NCI-H774 (cell line): ENCODE measurements at regions not wholly inside any gene's neighbourhood (a gene's known extent, or its start where the extent isn't known, plus 50 kb on each side); places are given as distances from the start of the nearest gene placed in this dataset.
A peak's percentile ranks its signal among the peaks of the same experiment; 100 is the strongest.
"Not testable (repeated sequence)": the region's sequence is repeated elsewhere in the genome, so short reads cannot be mapped to it uniquely, and the experiment has no call there.

Experiments used
- DNase-seq: peaks from one replicate; lab custom pipeline; 2025; lab: John Stamatoyannopoulos, UW

DNA sequence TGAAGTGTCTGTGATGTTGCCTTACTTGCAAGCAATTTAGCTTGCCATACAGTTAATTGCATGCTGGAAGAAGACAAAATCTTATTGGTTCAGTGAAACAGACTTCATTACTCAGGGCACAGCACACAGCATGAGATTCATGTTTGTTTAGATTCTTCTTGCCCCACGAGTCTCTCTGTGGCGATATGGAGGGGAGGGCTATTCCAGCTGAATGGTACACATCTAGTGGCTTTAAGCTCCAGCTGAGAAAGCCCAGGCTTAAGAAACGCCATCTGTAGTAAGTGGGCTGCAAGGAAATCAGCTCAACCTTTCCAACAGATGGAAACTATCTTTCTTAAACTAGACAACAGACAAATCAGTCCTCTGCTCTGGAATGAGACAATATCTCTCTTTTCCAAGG, 1022.0 kb downstream of the NCAM2 start:
- no peak for DNase-seq

- DNase-seq = not testable (repeated sequence)
These were observed 1025.7 kb downstream of the NCAM2 start for GRCh38 chr21:22023896-22024295.

GRCh38 chr21:22044431-22044830, 1046.2 kb downstream of the NCAM2 start:
- no peak for DNase-seq

- DNase-seq = no peak
These were observed 1048.4 kb downstream of the NCAM2 start for GRCh38 chr21:22046576-22046975.

- DNase-seq = no peak
These were observed 1058.7 kb downstream of the NCAM2 start for GRCh38 chr21:22056904-22057303.

DNA sequence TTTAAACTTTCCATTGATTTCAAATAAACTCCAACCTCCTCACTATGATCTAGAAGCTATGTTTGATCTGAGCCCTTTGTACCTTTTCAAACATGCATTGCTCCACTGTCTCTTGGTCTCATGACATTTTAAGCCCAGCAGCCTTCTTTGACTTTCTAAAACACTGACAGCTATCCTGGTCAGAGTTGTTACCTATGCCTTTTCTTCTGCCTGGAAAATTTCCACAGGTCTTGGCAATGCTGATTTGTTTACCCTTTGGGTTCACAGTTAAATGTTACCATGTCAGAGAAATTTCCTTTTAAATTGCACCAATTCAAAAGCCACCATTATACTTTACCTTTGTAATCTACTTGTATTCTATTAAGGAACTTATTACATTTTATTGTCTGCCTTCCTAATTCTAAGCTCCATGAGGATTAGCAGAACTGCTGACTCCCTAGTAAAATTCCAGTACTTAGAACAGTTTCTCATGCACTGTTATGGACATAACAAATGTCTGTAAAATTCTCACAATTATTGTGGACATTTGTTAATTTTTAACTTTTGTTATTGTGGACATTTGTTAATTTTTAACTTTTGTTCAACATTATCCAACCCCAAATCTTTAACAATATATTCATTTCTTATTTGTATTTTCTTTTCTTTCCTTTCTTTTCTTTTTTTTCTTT, 1064.4 kb downstream of the NCAM2 start:
- DNase-seq = no peak

GRCh38 chr21:22063140-22063539, 1064.9 kb downstream of the NCAM2 start:
- DNase-seq = no peak

- no peak for DNase-seq
These were observed 1078.3 kb downstream of the NCAM2 start for GRCh38 chr21:22076471-22076870.

GRCh38 chr21:22083899-22084298, 1085.7 kb downstream of the NCAM2 start:
- no peak for DNase-seq

GRCh38 chr21:22096314-22096713, 1098.1 kb downstream of the NCAM2 start:
- no peak for DNase-seq

GRCh38 chr21:22106720-22107410, 1108.7 kb downstream of the NCAM2 start:
- DNase-seq = no peak

- peak; percentile 33 for DNase-seq
These were observed 1117.5 kb downstream of the NCAM2 start for GRCh38 chr21:22115746-22116145.

DNA sequence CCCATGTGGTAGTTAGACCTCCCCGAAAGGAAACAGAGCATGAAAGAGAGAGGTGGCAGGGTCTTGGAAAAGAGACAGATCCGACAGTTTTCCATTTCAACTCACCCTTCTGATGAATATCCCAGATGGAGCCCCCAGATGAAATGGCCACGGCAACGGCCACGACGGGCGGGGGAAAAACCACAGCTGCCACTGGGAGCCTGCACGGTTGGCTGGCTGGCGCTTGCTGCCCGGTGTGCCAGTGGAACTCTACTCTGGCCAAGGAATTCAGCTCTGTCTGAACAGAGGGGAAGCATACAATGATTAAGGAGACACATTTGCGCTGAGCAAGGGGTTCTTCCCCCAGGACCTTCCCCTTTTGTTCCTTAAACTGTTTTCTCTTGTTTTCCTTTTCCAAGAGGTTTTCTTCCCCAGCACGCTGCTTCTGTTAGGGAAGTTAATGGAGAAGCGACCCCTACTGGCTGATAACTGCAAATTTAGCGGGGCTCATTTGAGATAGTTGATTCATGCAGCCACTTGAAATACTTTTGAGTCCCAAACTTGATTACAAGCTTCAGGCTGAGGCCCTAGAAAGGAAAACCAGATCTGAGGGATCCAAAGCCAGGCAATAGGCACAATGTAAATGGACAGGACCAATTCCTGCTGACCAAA, 1122.5 kb downstream of the NCAM2 start:
- no peak for DNase-seq

- no peak for DNase-seq
These were observed 1127.4 kb downstream of the NCAM2 start for GRCh38 chr21:22125581-22125980.

DNA sequence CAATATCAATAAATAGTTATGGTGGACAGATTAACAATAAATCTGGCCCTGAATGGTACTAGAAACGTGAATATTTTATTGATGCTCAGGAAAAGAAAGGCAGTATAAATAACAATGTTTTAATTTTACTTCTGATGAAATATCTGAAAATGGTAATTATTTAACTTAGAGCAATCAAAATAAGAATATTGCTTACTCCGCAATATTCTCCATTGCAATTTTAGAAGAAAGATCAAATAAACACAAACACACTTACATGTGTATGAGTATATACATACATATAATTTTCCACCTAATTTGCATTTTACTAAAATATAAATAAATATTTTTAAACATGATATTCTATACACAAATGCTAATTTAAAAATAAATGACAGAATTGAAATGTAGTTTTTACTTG, 1130.5 kb downstream of the NCAM2 start:
- DNase-seq = no peak

- DNase-seq = no peak
These were observed 1134.3 kb downstream of the NCAM2 start for GRCh38 chr21:22132358-22133071.

DNA sequence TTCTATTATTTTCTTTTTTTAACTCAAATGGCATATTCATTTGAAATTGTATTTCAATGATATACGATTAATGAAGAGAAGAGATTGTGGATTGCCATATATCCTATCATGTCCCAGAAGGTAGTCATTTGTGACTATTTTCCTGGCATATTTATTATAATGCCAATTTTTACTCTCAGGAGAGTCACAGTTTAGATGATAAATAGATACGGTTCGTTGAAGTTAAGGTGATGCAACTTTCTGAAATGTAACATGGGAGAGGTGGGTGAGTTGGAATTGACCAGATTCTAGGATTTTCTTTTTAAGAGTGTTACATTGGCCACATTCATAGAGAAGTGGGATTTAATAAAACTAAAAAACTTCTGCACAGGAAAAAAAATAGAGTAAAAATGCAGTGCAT, 1138.5 kb downstream of the NCAM2 start:
- DNase-seq = no peak

DNA sequence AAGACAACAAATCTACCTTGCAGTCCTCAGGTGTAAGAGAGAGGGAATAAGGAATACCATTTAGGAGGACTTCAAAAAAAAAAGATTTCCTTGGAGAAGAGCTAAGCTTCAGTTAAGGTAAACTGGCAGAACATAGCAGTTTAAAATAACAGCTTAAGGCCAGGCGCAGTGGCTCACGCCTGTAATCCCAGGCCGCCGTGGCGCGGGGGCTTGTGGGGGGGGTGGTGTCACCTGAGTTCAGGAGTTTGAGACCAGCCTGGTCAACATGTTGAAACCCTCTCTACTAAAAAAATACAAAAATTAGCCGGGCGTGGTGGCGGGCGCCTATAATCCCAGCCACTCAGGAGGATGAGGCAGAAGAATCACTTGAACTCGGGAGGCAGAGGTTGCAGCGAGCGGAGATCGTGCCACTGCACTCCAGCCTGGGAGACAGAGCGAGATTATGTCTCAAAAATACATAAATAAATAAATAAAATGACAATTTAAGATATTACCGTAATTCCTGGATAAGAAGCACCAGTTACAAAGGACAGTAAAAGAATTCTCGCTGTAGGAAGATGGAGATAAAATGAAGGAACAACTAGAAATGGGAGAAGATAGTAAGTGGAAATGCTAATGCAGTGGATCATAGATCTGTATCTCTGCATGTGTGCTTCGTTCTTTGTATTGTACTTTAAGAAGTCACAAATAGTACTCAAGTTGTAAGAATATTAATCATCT, 1140.2 kb downstream of the NCAM2 start:
- DNase-seq = no peak

- no peak for DNase-seq
These were observed 1147.3 kb downstream of the NCAM2 start for GRCh38 chr21:22145545-22145944.

- DNase-seq = no peak
These were observed 1156.5 kb downstream of the NCAM2 start for GRCh38 chr21:22154579-22155274.

DNA sequence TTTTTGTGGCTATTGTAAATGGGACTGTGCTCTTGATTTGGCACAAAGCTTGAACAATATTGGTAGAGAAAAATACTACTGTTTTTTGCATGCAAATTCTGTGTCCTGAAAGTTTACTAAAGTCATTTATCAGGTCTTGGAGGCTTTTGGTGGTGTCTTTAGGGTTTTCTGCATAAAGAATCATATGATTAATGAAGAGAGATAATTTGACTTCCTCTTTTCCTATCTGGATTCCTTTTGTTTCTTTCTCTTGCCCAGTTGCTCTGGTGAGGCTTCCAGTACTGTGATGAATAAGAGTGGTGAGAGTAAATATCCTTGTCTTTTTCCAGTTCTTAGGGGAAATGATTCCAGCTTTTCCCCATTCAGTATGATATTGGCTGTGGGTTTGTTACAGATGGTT, 1166.7 kb downstream of the NCAM2 start:
- DNase-seq = no peak
